KOPT-K1 (cell line): ENCODE measurements at regions not wholly inside any gene's neighbourhood (a gene's known extent, or its start where the extent isn't known, plus 50 kb on each side); places are given as distances from the start of the nearest gene placed in this dataset.

Source experiments
- H3K27ac ChIP-seq: fragments of 200-600 bp; sonication (generic); 2 replicates; pipeline ENCODE4 v1.5.1; 2016; ENCODE audit warnings: antibody characterized with exemption, mild to moderate bottlenecking, low read depth, low read length; ENCODE audit not compliant: poor library complexity, severe bottlenecking
- H3K36me3 ChIP-seq: fragments of 200-600 bp; sonication (generic); 2 replicates; pipeline ENCODE4 v1.5.1; 2017; ENCODE audit warnings: antibody characterized with exemption, mild to moderate bottlenecking, low read length, moderate library complexity; ENCODE audit not compliant: insufficient read depth
- H3K9me3 ChIP-seq: fragments of 200-600 bp; sonication (generic); 2 replicates; pipeline ENCODE4 v1.5.1; 2017; ENCODE audit warnings: antibody characterized with exemption, low read length, mild to moderate bottlenecking; ENCODE audit not compliant: insufficient read depth, poor library complexity, severe bottlenecking

DNA sequence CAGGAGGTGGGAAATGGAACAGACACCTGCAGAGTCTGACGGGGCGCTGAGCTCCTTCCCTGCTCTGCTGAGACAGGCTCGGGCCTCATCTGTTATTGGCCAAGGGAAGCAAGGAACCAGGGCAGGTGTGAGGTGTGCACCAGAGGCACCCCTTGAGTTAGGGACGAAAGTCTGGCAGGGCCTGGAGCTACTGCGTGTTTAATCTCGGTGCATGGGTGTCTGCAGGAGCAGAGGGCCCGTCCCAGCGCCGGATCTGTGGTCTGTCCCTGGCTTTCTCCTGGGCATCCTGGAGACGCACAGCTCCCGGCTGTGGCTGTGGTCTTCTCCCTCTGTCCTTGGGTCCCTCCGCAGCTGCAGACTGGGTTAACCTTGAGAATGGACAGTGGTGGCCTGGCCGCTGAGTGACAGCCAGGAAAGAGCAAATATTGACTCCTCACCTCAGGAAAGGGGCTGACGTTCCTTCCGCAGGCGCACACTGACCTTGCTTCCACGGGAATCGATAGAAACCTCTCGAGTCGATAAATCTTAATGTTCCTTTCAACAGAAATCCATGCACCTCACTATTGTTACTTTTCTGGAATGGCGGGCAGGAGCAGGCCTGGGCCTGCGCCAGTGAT, 975.6 kb downstream of the BRD1 start:
- no peaks in the 10 kb centered on the region for H3K9me3 ChIP-seq
- H3K36me3 ChIP-seq = no peaks in the 10 kb centered on the region
- H3K27ac ChIP-seq = no peak overlapping the region

DNA sequence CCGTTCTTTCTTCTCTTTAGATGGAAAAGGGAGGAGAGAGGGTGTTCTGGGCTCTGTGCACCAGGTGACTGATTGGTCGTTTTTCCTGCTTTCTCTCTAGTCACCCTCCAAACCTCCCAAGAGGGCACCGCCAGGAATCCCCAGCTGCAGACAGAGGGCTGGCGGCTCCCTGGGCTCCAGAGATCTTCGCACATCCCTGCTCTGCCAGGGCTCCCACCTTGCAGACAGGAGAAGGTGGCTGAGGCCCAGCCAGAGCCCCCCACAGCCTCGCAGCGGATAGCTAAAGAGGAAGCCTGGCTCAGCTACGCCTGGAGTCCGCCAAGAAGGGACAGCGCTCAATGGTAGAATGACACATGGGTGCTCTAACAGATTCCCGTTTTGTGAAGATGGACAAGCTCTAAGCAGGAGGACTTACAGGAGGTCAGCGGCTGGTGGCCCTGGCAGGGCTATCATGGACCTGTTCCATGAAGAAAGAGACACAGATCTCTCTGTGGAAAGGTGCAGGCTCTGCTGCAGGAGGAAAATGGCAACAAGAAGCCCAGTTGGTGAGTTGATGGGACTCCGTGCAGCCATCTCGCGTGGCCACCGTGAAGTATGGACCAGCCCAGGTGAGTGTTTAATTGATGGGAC, 976.9 kb downstream of the BRD1 start:
- no peak overlapping the region for H3K27ac ChIP-seq
- H3K9me3 ChIP-seq = no peaks in the 10 kb centered on the region
- H3K36me3 ChIP-seq = no peaks in the 10 kb centered on the region

DNA sequence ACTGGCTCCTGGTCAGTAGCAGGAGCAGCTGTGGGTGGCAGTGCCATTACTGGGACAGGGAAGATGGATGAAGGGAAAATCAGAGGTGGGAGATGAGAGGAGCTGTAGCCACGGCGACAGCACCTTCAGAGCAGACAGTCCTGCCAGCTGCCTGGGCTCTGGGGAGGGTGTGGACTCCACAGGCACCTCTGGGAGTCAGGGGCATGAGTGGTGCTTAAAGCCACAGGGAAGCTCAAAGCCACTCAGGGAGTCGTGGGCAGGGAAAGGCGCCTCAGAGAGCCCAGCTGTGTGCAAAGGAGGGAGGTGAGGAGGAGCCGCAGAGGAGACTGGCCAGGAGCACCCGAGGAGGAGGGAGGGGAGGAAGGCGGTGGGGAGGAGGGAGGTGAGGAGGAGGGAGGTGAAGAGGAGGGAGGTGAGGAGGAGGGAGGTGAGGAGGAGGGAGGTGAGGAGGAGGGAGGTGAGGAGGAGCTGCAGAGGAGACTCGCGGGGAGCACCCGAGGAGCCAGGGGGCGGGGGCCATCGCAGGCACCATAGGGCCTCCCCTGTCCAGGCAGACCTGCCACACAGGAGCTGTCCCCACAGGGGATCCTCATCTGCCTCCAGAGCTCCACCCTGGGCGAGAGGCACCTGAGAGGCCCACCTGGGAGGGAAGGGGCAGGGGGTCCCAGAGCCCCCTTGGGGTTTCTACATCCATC, 977.6 kb downstream of the BRD1 start:
- no peak overlapping the region for H3K27ac ChIP-seq
- no peaks in the 10 kb centered on the region for H3K36me3 ChIP-seq
- no peaks in the 10 kb centered on the region for H3K9me3 ChIP-seq

DNA sequence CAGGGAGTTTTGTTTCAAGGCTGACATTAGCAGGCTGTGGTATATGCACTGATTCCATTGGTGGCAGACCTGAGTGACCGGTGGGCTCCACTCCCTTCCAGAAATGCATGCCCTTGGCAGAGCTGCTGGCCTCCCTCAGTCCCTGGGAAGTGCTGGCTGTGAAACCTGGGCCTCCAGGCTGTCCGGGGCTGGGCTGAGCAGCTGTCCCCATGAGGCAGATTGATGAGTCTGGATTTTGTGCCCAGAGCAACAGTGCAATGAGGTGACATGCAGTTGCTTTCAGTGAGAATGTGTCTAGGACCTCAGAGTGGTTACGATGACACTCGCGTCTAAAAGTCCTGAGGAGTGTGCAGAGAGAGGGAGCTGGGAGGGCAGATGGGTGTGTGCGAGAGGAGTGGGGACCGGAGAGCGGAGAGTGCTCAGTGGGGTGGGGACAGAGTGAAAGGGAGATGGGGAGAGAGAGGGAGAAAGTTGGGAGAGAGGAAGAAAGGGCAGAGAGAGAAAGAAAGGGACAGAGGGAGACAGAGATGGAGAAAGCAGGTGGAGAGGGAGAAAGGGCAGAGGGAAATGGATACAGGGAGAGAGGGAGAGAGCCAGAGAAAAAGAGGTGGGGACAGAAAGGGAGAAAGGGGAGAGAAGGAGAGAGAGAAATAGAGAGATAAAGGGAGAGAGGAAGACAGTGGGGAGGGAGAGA, 978.3 kb downstream of the BRD1 start:
- Histone ChIP-seq H3K36me3 (no peaks in the 10 kb centered on the region), H3K27ac (no peak overlapping the region), H3K9me3 (no peaks in the 10 kb centered on the region)

- H3K36me3 ChIP-seq = no peaks in the 10 kb centered on the region
- H3K27ac ChIP-seq = no peak overlapping the region
- no peaks in the 10 kb centered on the region for H3K9me3 ChIP-seq
These were observed 981.5 kb downstream of the BRD1 start for GRCh38 chr22:48846200-48846599.

GRCh38 chr22:48845356-48845936, 982.2 kb downstream of the BRD1 start:
- no peaks in the 10 kb centered on the region for H3K9me3 ChIP-seq
- no peaks in the 10 kb centered on the region for H3K36me3 ChIP-seq
- no peak overlapping the region for H3K27ac ChIP-seq

GRCh38 chr22:48844056-48844675, 983.5 kb downstream of the BRD1 start:
- H3K27ac ChIP-seq = no peak overlapping the region
- H3K36me3 ChIP-seq = no peaks in the 10 kb centered on the region
- H3K9me3 ChIP-seq = no peaks in the 10 kb centered on the region

DNA sequence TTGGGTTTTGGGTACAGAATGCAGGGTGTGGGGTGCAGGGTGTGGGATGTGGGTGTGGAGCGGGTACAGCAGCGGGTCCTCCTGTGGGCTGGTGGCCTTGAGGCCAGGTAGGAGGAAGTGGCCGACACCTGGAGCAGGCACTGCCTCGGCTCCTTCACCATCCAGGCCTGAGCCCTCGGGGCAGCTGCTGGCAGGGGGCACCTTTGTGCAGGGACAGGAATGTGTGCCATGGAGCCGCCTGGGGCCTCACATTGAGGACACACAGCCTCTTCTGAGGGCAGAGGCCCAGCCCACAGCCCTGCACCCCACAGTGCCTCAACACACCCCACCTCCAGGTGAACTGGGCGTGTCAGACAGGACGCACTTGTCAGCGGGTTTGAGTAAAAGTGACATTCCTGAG, 984.0 kb downstream of the BRD1 start:
- H3K9me3 ChIP-seq = no peaks in the 10 kb centered on the region

DNA sequence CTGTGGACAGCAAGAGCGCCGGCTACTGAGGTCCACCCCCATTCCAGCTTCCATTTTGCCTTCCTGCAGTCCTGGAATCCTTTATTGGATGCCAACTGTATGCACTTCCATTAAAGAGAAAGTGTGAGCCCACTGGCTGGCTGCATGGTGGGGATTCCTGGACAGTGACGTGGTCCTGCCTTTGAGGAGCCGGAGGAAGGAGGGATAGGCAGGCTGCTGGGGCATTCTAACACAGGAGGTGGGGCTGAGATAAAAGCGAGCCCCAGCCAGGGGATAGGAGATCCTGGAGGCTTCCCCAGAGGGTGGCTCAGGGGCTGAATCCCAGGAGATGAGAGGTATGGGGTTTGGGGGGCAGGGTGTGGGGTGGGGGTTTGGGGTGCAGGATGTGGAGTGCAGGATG, 984.7 kb downstream of the BRD1 start:
- H3K27ac ChIP-seq = no peak overlapping the region
- no peaks in the 10 kb centered on the region for H3K36me3 ChIP-seq
- H3K9me3 ChIP-seq = no peaks in the 10 kb centered on the region

More for the DNA sequence above, 984.0 kb downstream of the BRD1 start:
- Histone ChIP-seq H3K27ac (no peak overlapping the region), H3K36me3 (no peaks in the 10 kb centered on the region)

- no peaks in the 10 kb centered on the region for H3K36me3 ChIP-seq
These were observed 985.1 kb downstream of the BRD1 start for GRCh38 chr22:48842583-48842945.

GRCh38 chr22:48841881-48842582, 985.6 kb downstream of the BRD1 start:
- no peak overlapping the region for H3K27ac ChIP-seq
- no peaks in the 10 kb centered on the region for H3K36me3 ChIP-seq
- peaks cover 5% of the 10 kb centered on the region for H3K9me3 ChIP-seq

More at GRCh38 chr22:48842583-48842945, 985.1 kb downstream of the BRD1 start:
- H3K9me3 ChIP-seq = no peaks in the 10 kb centered on the region
- H3K27ac ChIP-seq = no peak overlapping the region

- no peaks in the 10 kb centered on the region for H3K36me3 ChIP-seq
- H3K9me3 ChIP-seq = peaks cover 7% of the 10 kb centered on the region
- H3K27ac ChIP-seq = no peak overlapping the region
These were observed 987.3 kb downstream of the BRD1 start for GRCh38 chr22:48840112-48840949.

DNA sequence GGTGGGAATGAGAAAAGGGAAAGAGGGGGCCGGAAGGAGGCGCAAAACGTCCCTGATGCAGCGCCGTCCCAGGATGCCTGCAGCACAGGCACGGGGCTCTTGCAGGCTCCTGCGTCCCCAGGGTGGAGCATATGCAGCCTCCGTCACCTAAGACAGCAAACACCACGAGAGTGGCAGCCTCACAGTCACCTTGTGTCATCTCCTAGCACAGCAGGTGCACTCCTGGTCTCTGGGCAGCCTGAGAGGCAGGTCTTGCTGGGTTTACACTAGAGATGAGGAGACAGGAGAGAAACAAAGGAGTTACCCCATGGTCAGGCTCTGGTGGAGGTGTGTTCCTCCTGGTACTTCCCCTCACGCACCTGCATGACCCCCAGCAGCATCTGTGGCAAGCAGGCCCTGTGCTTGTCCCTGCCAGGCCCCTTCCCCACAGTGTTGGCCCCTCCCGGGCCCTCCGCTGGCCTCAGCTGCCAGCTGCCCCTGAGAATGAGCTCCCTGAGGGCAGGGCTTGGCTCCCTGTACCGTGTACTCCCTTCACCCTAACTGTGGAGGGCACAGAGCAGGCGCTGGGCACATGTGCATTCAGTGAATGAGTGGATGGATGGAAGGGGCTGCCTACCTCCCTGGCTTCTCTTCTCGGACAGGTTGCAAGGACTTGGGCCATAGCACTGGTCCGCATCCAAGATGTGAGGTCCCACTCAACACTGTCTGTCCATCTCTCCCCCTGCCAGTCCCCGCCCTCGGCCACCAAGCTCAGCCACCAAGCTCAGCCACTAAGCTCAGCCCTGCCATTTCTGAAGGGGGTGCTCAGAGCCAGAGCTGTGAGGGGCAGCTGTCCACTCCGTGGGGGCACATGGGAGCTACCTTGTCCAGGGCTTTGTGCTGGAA, 988.6 kb downstream of the BRD1 start:
- no peaks in the 10 kb centered on the region for H3K36me3 ChIP-seq
- H3K9me3 ChIP-seq = peaks cover 7% of the 10 kb centered on the region
- H3K27ac ChIP-seq = no peak overlapping the region
